ENCODE measurements at regions not wholly inside any gene's neighbourhood (a gene's known extent, or its start where the extent isn't known, plus 50 kb on each side); places are given as distances from the start of the nearest gene placed in this dataset.

- no peak for DNase-seq
- no TSS peak for BruUV-seq (replicated peaks)
- no peaks in the 10 kb centered on the region for H3F3A ChIP-seq (ENCODE audit: insufficient read depth, low read depth)
- no peak overlapping the region for H3K27ac ChIP-seq
- no peak overlapping the region for H3K4me3 ChIP-seq
- TF ChIP-seq CTCF (conservative IDR thresholded peaks at IDR 0.05) (no peak), EZH2 (IDR thresholded peaks at IDR 0.05; ENCODE audit: low read depth) (no peak)
- H3K36me3 ChIP-seq (ENCODE audit: low read depth), result no peaks in the 10 kb centered on the region
- POLR2A ChIA-PET (ENCODE audit: unreplicated experiment), result no interaction called here
- no peaks in the 10 kb centered on the region for H4K20me1 ChIP-seq (ENCODE audit: insufficient read depth)
- intact Hi-C loops (cut with micrococcal nuclease; ENCODE audit: unreplicated experiment), result no loop called here
- H3K4me1 ChIP-seq (replicated peaks; ENCODE audit: insufficient read depth), result no peaks in the 10 kb centered on the region
- CTCF ChIA-PET, result interaction anchor here (0.6 kb wide), 1 partner anchor 67 kb away, joined by 3 read pairs; no protein-coding TSS in a partner anchor
- H2AFZ ChIP-seq, result no peak overlapping the region
- no peaks in the 10 kb centered on the region for H3K79me2 ChIP-seq (ENCODE audit: low read depth)
- no peak overlapping the region for H3K4me2 ChIP-seq
- H3K9me2 ChIP-seq (ENCODE audit: insufficient read depth), result no peaks in the 10 kb centered on the region
- no peaks in the 10 kb centered on the region for H3K9me3 ChIP-seq (ENCODE audit: insufficient read depth, low read depth)
- H3K27me3 ChIP-seq (ENCODE audit: insufficient read depth, low read depth), result 0 out of 2 replicates have a peak, but pooled peaks cover 2% of the 10 kb centered on the region
Observed at GRCh38 chr1:63262459-63262770, 60.0 kb upstream of the FOXD3 start.

GRCh38 chr1:63264161-63264560, 58.2 kb upstream of the FOXD3 start:
- no peak overlapping the region for H2AFZ ChIP-seq
- H3K27me3 ChIP-seq (ENCODE audit: insufficient read depth, low read depth), result peaks cover 14% of the 10 kb centered on the region; the same call in 1 of the 2 replicates
- H3K4me1 ChIP-seq (replicated peaks; ENCODE audit: insufficient read depth), result no peaks in the 10 kb centered on the region
- TF ChIP-seq EZH2 (IDR thresholded peaks at IDR 0.05; ENCODE audit: low read depth), result no peak
- TF ChIP-seq CTCF (conservative IDR thresholded peaks at IDR 0.05), result no peak
- no peak for DNase-seq
- H3K4me3 ChIP-seq, result no peak overlapping the region
- H3K36me3 ChIP-seq (ENCODE audit: low read depth), result no peaks in the 10 kb centered on the region
- ChIA-PET POLR2A (ENCODE audit: unreplicated experiment) (interaction anchor here (0.7 kb wide), 1 partner anchor 127 kb away, joined by 4 read pairs; no protein-coding TSS in a partner anchor), CTCF (no interaction called here)
- no peaks in the 10 kb centered on the region for H4K20me1 ChIP-seq (ENCODE audit: insufficient read depth)
- H3K4me2 ChIP-seq, result no peak overlapping the region
- H3K9me2 ChIP-seq (ENCODE audit: insufficient read depth), result no peaks in the 10 kb centered on the region
- H3F3A ChIP-seq (ENCODE audit: insufficient read depth, low read depth), result no peaks in the 10 kb centered on the region
- no TSS peak for BruUV-seq (replicated peaks)
- H3K79me2 ChIP-seq (ENCODE audit: low read depth), result no peaks in the 10 kb centered on the region
- intact Hi-C loops (cut with micrococcal nuclease; ENCODE audit: unreplicated experiment), result no loop called here
- H3K9me3 ChIP-seq (ENCODE audit: insufficient read depth, low read depth), result no peaks in the 10 kb centered on the region
- no peak overlapping the region for H3K27ac ChIP-seq

GRCh38 chr1:63266857-63267256, 55.5 kb upstream of the FOXD3 start:
- no peaks in the 10 kb centered on the region for H4K20me1 ChIP-seq (ENCODE audit: insufficient read depth)
- ChIA-PET CTCF (no interaction called here), POLR2A (ENCODE audit: unreplicated experiment) (no interaction called here)
- DNase-seq, result no peak
- H3K4me1 ChIP-seq (replicated peaks; ENCODE audit: insufficient read depth), result no peaks in the 10 kb centered on the region
- H3K4me2 ChIP-seq, result no peak overlapping the region
- no peak overlapping the region for H2AFZ ChIP-seq
- H3K79me2 ChIP-seq (ENCODE audit: low read depth), result no peaks in the 10 kb centered on the region
- H3K9me2 ChIP-seq (ENCODE audit: insufficient read depth), result no peaks in the 10 kb centered on the region
- BruUV-seq (replicated peaks), result no TSS peak
- TF ChIP-seq CTCF (conservative IDR thresholded peaks at IDR 0.05), result no peak
- no peak for TF ChIP-seq EZH2 (IDR thresholded peaks at IDR 0.05; ENCODE audit: low read depth)
- H3K4me3 ChIP-seq, result no peak overlapping the region
- peaks cover 15% of the 10 kb centered on the region; the same call in 1 of the 2 replicates for H3K27me3 ChIP-seq (ENCODE audit: insufficient read depth, low read depth)
- intact Hi-C loops (cut with micrococcal nuclease; ENCODE audit: unreplicated experiment), result no loop called here
- no peaks in the 10 kb centered on the region for H3K9me3 ChIP-seq (ENCODE audit: insufficient read depth, low read depth)
- H3K36me3 ChIP-seq (ENCODE audit: low read depth), result no peaks in the 10 kb centered on the region
- H3K27ac ChIP-seq, result no peak overlapping the region
- H3F3A ChIP-seq (ENCODE audit: insufficient read depth, low read depth), result no peaks in the 10 kb centered on the region
